Kidney (tissue), 13 donors: ENCODE measurements at regions not wholly inside any gene's neighbourhood (a gene's known extent, or its start where the extent isn't known, plus 50 kb on each side); places are given as distances from the start of the nearest gene placed in this dataset.

Experiments used
- DNase-seq, 5 donors: peaks; one replicate each; pipeline ENCODE4 v3.0.0-alpha.2; 2013 to 2020
- FAIRE-seq: peaks from 2 replicates; lab custom pipeline; 2012; peaks lifted over from hg19 to GRCh38; lab: Jason Lieb, UNC
- H3K27ac ChIP-seq, 2 donors: one replicate each; pipeline ENCODE4 v1.7.0; 2013; ENCODE audit warnings: low read depth in 2 of 2, low read length in 2 of 2, inconsistent platforms in 1 of 2
- H3K27me3 ChIP-seq: one replicate; pipeline ENCODE4 v1.7.1; 2013; ENCODE audit warnings: low read length, inconsistent platforms; ENCODE audit not compliant: control insufficient read depth, insufficient read depth
- H3K36me3 ChIP-seq, 3 donors: one replicate each; pipeline versions ENCODE4 v1.7.0 to v1.7.1; 2013; ENCODE audit warnings: low read length in 3 of 3, control low read depth in 1 of 3, inconsistent platforms in 1 of 3; ENCODE audit not compliant: insufficient read depth in 3 of 3, control insufficient read depth in 2 of 3
- H3K4me1 ChIP-seq, 3 donors: one replicate each; pipeline versions ENCODE4 v1.7.0 to v1.7.1; 2013; ENCODE audit warnings: low read length in 3 of 3, inconsistent platforms in 1 of 3, low read depth in 1 of 3; ENCODE audit not compliant: control insufficient read depth in 2 of 3, insufficient read depth in 2 of 3
- H3K4me3 ChIP-seq, 3 donors: one replicate each; pipeline versions ENCODE4 v1.7.0 to v1.8.1; 2013; ENCODE audit warnings: low read length in 3 of 3, control low read depth in 1 of 3, inconsistent platforms in 1 of 3
- H3K9ac ChIP-seq, 3 donors: one replicate each; pipeline versions ENCODE4 v1.7.0 to v1.7.1; 2013; ENCODE audit warnings: low read length in 3 of 3, control low read depth in 1 of 3, inconsistent platforms in 1 of 3
- H3K9me3 ChIP-seq, 3 donors: one replicate each; pipeline versions ENCODE4 v1.7.0 to v1.7.1; 2013; ENCODE audit warnings: low read length in 3 of 3, control low read depth in 1 of 3, inconsistent platforms in 1 of 3; ENCODE audit not compliant: control insufficient read depth in 2 of 3, insufficient read depth in 1 of 3
- intact Hi-C: fragments of 100-400 bp; cut with DNase I; formaldehyde crosslinking; loops from one replicate; pipeline ENCODE4 v1.11.1; 2022
- TF ChIP-seq, protein P1 (sequence below): IDR thresholded peaks from 3 replicates; pipeline ENCODE4 v1.5.1; 2012; ENCODE audit warnings: mild to moderate bottlenecking, moderate library complexity, borderline replicate concordance; ENCODE audit not compliant: insufficient read depth; ENCODE audit errors: extremely low read depth
- donor health status: control.
- donor health status: control.
- donor health status: control.
- donor health status: control.
- donor health status: control.
- donor health status: DM: yes; HTN: yes; CAD: no.
- donor health status: Normal renal cell carcinoma (clear cell type).

- Histone ChIP-seq H3K4me3 (no peak overlapping the region), H3K36me3 (no peaks in the 10 kb centered on the region), H3K27ac (no peak overlapping the region), H3K9ac (no peak overlapping the region), H3K9me3 (no peaks in the 10 kb centered on the region), H3K4me1 (no peaks in the 10 kb centered on the region), H3K27me3 (no peaks in the 10 kb centered on the region)
- peak in 2 of 5 donors; percentile 30 to 45 for DNase-seq
- TF ChIP-seq, protein P1, sequence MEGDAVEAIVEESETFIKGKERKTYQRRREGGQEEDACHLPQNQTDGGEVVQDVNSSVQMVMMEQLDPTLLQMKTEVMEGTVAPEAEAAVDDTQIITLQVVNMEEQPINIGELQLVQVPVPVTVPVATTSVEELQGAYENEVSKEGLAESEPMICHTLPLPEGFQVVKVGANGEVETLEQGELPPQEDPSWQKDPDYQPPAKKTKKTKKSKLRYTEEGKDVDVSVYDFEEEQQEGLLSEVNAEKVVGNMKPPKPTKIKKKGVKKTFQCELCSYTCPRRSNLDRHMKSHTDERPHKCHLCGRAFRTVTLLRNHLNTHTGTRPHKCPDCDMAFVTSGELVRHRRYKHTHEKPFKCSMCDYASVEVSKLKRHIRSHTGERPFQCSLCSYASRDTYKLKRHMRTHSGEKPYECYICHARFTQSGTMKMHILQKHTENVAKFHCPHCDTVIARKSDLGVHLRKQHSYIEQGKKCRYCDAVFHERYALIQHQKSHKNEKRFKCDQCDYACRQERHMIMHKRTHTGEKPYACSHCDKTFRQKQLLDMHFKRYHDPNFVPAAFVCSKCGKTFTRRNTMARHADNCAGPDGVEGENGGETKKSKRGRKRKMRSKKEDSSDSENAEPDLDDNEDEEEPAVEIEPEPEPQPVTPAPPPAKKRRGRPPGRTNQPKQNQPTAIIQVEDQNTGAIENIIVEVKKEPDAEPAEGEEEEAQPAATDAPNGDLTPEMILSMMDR, result no peak
- intact Hi-C loops, result no loop called here
- no peak for FAIRE-seq
Measured at GRCh38 chr9:135217836-135218235, 130.4 kb downstream of the OLFM1 start.

DNA sequence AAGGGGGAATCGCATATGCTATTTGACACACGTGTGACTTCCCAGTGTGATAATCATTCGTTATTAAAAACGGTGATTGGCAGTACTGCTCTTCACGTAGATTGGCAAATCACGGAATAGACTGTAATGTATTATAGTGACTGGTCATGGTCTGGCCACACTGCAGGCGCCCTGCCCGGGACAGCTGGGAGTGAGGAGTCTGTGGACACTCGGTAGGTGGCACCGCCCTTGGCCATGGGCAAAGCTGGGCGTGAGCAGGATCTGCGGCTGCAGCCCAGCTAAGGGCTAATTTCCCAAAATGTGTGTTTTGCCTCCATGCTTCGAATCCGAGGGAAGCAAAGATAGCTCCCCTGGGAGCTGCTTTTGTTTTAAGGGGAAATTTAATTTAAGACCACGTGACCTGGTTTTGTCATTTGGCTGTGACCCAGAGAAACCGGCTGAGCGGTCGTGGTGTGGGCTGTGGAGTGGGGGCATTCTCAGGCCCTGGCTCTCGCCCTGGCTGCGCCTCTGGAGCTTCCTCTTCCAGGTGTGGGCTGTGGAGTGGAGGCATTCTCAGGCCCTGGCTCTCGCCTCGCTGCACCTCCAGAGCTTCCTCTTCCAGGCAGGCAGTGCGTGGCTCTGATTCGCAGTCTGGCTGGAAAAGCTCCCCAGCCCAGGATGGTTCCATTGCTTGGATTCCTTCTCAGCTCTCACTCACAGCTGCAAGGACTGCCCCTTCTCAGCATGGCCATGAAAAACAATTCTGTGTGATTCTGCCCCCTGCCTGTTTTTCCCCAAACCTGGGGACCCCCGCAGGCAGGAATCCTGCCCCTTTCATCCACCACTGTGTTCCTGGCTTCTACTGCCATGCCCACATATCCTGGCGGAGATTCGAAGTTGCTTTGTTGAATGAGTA lies 131.1 kb downstream of the OLFM1 start:
- FAIRE-seq (no peak), DNase-seq (peak in 4 of 5 donors; percentile 28 to 77 (median 44))
- H3K27ac ChIP-seq, result no peak overlapping the region
- H3K9me3 ChIP-seq, result no peaks in the 10 kb centered on the region
- H3K4me1 ChIP-seq, result no peaks in the 10 kb centered on the region
- no peaks in the 10 kb centered on the region for H3K36me3 ChIP-seq
- intact Hi-C loops, result no loop called here
- H3K9ac ChIP-seq, result no peak overlapping the region
- no peak overlapping the region for H3K4me3 ChIP-seq
- H3K27me3 ChIP-seq, result no peaks in the 10 kb centered on the region
- TF ChIP-seq, protein P1, result no peak

DNA sequence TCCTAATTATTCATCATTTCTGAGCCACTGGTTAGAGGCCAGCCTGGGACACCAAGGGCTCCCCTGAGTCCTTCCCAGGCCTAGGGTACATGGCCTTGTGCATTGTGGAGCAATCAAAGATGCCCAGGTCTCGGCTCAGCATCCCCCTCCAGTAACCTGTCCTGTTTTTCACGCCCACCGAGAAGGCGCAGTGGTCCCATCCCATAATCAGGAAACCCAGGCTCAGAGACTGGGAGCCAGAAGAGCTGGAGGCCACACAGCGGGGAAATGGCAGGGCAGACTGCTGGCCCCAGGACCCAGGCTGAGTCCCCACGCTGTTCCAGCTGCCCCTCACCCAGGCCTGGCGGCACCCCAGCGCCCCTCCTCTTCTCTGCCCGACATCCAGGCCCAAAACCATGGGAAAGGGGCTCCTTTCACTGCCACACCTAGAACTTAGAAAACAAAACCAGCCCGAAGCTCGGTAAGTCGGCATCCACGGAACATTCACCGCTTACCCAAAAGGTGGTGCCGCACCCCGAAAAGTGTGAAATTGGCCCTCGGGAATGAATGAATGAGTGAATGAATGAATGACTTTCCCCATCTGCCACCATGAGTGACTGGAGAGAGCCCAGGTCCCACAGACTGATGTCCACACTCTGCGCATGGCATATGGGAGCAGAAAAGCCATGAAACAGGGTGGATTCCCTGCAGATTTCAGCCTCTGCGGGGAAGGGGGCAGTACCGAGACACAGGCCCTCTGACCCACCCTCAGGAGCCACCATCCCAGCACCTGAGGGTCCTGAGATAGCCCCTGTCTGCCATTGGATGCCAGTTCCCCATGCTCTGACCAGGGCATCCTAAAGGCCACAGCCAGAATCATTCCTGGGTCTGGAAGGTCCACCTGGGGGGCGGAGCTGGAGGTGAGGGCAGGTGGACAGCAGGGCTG lies 132.5 kb downstream of the OLFM1 start:
- Histone ChIP-seq H3K27ac (no peak overlapping the region), H3K4me3 (no peak overlapping the region), H3K9me3 (no peaks in the 10 kb centered on the region), H3K4me1 (no peaks in the 10 kb centered on the region), H3K9ac (no peak overlapping the region), H3K27me3 (no peaks in the 10 kb centered on the region), H3K36me3 (no peaks in the 10 kb centered on the region)
- DNase-seq, result peak in 2 of 5 donors; percentile 19 to 40
- TF ChIP-seq, protein P1, result no peak
- intact Hi-C loops, result no loop called here
- no peak for FAIRE-seq
